NB4 (cell line): ENCODE measurements at regions not wholly inside any gene's neighbourhood (a gene's known extent, or its start where the extent isn't known, plus 50 kb on each side); places are given as distances from the start of the nearest gene placed in this dataset.

Source experiments
- CTCF ChIP-seq: IDR thresholded peaks from one replicate; pipeline ENCODE4 v1.5.1; 2012; ENCODE audit warnings: low read depth, low read length
- MYC ChIP-seq: IDR thresholded peaks from 2 replicates; pipeline ENCODE4 v1.6.1; 2011; ENCODE audit warnings: low read depth, low read length
- POLR2A ChIP-seq: IDR thresholded peaks from 2 replicates; pipeline ENCODE4 v1.6.1; 2011; ENCODE audit warnings: mild to moderate bottlenecking; ENCODE audit not compliant: insufficient read length; ENCODE audit errors: extremely low read depth

GRCh38 chr10:10544890-10545289, 472.8 kb upstream of the CELF2 start:
- TF ChIP-seq CTCF (no peak), POLR2A (no peak), MYC (no peak)
